ENCODE measurements at regions not wholly inside any gene's neighbourhood (a gene's known extent, or its start where the extent isn't known, plus 50 kb on each side); places are given as distances from the start of the nearest gene placed in this dataset.

DNA sequence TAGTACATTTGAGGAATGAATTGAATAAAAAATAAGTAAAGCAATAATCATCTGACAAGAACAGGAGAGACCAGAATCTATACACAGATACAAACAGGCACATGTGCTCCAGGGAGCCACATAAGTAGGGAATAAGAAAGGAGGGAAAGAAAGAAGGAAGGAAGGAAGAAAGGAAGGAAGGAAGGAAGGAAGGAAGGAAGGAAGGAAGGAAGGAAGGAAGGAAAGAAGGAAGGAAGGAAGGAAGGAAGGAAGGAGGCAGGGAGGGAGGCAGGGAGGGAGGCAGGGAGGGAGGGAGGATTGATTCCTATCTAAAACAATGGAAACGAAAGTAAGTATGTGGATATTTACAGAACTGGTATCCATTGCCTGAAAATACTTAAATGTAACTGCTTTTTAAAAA, 475.8 kb downstream of the NLGN4X start:
- TF ChIP-seq ZNF70 (CRISPR knock-in tag; IDR thresholded peaks at IDR 0.05) (no peak), ZC3H10 (CRISPR knock-in tag; IDR thresholded peaks at IDR 0.05) (no peak), PPARA (CRISPR knock-in tag; IDR thresholded peaks at IDR 0.05; ENCODE audit: borderline replicate concordance) (no peak), TCF4 (CRISPR knock-in tag; IDR thresholded peaks at IDR 0.05; ENCODE audit: borderline replicate concordance) (no peak), ISL1 (CRISPR knock-in tag; IDR thresholded peaks at IDR 0.05) (no peak), RARB (CRISPR knock-in tag; IDR thresholded peaks at IDR 0.05) (no peak), ZFP3 (CRISPR knock-in tag; IDR thresholded peaks at IDR 0.05) (no peak), TOX (CRISPR knock-in tag; IDR thresholded peaks at IDR 0.05; ENCODE audit: borderline replicate concordance) (no peak), ZFP30 (CRISPR knock-in tag; IDR thresholded peaks at IDR 0.05) (no peak), SNAI2 (CRISPR knock-in tag; IDR thresholded peaks at IDR 0.05) (no peak), ESRRG (CRISPR knock-in tag; IDR thresholded peaks at IDR 0.05) (no peak)
- TF ChIP-seq, protein P1, sequence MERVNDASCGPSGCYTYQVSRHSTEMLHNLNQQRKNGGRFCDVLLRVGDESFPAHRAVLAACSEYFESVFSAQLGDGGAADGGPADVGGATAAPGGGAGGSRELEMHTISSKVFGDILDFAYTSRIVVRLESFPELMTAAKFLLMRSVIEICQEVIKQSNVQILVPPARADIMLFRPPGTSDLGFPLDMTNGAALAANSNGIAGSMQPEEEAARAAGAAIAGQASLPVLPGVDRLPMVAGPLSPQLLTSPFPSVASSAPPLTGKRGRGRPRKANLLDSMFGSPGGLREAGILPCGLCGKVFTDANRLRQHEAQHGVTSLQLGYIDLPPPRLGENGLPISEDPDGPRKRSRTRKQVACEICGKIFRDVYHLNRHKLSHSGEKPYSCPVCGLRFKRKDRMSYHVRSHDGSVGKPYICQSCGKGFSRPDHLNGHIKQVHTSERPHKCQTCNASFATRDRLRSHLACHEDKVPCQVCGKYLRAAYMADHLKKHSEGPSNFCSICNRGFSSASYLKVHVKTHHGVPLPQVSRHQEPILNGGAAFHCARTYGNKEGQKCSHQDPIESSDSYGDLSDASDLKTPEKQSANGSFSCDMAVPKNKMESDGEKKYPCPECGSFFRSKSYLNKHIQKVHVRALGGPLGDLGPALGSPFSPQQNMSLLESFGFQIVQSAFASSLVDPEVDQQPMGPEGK (CRISPR knock-in tag; IDR thresholded peaks at IDR 0.05; ENCODE audit: borderline replicate concordance) = no peak
